Stimulated activated CD8-positive, alpha-beta memory T cell treated with anti-CD3 and anti-CD28 coated beads, Interleukin-12 subunit alpha, Interleukin-12 subunit beta, amount 100 ng/mL, for 24 hours (primary cell): ENCODE measurements at regions not wholly inside any gene's neighbourhood (a gene's known extent, or its start where the extent isn't known, plus 50 kb on each side); places are given as distances from the start of the nearest gene placed in this dataset.
"Not testable (repeated sequence)": the region's sequence is repeated elsewhere in the genome, so short reads cannot be mapped to it uniquely, and the experiment has no call there.

Source experiments
- DNase-seq: peaks from one replicate; pipeline ENCODE4 v3.0.0-alpha.2; 2020; ENCODE audit errors: extremely low read depth

DNA sequence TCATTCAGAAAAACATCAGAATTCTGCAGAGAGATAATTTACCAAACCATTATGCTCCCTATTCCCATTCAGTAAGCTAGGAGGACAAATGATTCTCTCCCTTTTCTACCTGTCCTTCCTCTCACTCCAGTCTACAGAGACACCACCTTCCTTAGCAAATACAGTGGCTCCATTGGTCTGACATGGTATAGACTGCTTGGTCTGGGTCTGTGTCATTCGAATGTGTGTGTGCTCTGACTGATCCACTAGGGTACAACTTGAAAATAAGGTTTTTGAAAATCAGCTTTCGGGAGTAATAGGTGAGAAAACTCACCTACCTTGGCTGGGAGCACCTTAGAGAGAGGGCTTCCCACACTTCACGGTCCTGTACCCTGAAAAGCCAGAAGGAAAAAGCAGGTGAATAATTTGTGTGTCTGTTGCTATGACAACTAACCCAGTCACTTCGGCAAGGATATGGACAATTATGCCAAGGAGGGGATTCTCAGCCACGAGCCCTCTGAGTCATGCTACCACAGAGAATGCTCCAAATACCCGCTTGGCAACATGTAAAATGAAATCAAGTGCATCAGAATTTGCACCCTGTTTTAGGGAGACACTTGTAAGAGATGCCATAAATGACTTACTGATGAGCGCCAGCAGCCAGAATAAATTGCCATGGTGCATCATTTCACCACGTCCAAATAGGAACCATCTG is 114.5 kb upstream of the PRKCQ start:
- DNase-seq: no peak

DNA sequence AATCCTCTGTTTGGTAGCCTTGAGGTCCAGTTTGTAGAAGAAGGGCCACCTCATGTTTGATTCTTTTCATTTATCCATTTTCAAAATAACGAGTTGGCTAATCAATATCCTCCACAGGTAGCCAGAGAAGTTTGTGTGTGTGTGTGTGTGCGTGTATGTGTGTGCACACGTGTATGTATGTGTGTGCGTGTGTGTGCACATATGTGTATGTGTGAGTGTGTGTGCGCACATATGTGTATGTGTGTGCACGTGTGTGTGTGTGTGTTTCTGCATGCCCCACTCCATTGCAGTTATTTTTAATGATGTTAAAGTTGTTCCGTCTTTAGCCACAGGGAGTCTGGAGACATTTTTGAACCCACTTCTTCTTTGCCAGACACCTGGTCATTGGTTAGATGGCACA is 112.8 kb upstream of the PRKCQ start:
- no peak for DNase-seq

DNA sequence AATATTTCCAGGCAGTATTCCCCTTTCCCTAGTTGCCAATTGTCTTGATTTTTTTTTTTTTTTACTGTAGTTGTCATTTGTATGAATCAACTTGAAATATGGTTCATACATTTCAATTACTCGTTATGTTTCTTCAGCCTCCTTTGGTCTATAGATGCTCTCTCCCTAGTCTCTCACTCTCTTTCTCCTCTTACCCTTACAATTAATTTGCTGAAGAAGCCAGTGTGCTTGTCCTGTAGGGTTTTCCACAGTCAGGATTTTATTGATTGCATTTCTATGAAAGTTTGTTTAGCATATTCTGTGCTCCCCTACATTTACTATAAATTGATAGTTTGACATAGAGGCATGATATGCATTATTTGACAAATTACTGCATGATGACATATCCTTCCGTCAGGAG is 112.0 kb upstream of the PRKCQ start:
- DNase-seq: no peak

DNA sequence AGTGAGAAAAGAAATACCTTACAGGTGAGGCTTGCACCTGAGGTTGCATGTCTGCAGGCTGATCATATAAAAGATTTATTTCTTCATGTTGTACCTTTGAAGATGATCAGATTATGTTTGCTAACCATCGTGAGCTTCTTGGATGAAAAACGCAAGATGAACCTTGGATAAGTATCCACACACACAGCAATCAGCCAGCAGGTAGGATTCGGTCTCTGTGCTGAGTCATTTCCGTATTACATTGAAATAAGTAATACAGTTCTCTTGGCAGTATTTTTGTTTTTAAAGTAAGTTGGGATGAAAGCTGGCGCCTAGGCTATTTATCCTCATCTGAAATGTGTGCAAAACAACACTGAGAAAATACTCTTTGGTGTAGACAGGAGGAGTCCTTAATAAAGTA is 109.0 kb upstream of the PRKCQ start:
- DNase-seq: no peak

DNA sequence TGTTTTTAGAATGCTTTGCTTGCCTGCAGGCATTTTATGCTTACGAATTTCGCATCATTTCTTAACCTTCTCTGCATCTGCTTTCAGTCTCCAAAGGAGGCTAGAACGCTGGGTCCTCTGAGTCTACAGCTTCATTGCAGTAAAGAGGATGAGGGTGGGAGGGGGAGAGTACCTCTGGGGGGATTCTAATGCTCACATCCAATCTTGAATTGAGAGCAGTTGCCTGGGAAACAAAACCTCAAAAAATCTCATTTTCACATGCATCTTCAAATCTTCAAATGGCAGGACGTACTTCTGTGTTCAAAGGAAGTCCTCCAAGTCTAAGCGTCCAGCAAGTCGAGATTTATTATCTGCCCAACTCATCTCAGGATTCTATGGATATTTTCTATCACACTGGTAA is 100.7 kb upstream of the PRKCQ start:
- DNase-seq: no peak

DNA sequence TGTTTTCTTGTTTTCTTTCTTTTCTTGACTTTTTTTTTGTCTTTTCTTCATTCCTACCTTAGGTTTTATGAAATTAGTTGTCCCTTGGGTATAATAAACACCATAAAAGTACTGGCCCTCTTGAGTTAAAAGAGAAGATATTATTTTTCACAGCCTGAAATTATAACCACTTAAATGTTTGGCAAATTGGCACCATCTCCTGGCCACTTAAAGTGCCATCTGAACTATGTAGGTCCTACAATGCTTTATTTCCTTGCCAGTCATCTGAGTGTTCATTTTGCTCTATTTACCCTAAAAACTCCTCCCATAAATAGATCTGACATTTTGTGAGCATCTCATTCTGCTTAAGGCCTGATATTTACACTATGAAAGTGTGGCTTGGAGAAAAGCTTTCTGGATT is 98.9 kb upstream of the PRKCQ start:
- DNase-seq: no peak

DNA sequence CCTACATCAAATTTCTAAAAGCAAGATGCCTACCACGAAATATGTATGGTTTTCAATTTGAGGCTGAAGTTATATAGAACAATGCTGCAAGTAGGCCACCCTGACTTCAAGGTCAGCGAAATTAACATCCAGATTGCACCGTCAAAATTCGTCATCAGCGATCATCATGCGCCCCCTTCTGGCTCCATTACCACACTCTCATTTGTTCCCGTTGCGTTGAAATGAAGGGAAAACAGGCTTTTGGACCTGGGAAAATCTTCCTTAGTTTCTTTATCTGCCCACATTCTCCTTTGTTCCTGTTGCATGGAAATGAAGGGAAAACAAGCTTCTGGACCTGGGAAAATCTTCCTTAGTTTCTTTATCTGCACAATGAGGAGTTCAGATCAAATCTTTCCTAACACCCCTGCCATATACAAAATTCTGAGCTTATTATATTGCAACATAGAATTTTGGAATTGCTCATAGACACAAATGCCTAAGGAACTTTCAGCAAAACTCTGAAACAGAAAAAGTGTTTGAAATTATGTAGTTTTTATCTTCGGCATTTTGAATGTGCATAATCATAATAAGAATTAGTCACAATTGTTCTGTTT is 98.2 kb upstream of the PRKCQ start:
- DNase-seq: peak; percentile 5

DNA sequence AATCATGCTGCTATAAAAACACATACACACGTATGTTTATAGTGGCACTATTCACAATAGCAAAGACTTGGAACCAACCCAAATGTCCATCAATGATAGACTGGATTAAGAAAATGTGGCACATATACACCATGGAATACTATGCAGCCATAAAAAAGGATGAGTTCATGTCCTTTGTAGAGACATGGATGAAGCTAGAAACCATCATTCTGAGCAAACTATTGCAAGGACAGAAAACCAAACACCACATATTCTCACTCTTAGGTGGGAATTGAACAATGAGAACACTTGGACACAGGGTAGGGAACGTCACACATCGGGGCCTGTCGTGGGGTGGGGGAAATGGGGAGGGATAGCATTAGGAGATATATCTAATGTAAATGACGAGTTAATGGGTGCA is 97.1 kb upstream of the PRKCQ start:
- DNase-seq: not testable (repeated sequence)

DNA sequence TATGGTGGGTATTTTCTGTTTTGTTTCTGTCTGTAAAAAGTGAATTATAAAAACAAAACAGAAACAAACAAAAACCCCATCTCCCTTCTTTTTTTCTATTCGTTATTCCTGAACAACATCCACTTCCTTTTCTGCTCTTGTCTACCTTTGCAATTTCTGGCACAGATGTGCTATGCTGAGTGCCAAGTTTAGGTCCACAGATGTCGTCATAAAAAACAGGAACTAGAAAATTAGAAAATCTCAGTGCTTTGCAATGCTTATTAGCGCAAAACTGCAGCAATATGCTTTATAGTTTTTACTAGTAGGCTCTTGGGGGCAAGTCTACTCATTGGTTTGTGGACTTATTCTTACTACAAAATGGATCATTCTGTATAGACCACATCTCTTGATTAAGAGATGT is 94.2 kb upstream of the PRKCQ start:
- DNase-seq: no peak

DNA sequence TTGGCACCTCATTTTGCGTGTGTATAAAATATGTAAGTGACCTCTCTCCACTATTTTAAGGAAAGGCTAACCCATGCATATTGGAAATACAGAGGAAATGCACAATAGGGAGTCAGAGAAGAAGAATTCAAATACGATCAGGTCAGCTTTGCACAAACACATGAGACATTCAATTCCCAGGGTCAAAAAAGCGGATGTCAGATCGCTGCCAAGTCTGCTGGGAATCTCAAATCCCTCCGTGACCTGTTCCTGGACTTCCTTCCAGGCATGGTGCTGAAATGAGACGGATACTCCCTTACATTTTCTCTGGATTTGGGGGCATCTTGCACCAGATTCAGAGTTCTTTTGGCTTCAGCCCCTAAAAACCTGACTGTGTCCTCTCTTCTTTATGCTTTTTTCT is 91.9 kb upstream of the PRKCQ start:
- DNase-seq: no peak

DNA sequence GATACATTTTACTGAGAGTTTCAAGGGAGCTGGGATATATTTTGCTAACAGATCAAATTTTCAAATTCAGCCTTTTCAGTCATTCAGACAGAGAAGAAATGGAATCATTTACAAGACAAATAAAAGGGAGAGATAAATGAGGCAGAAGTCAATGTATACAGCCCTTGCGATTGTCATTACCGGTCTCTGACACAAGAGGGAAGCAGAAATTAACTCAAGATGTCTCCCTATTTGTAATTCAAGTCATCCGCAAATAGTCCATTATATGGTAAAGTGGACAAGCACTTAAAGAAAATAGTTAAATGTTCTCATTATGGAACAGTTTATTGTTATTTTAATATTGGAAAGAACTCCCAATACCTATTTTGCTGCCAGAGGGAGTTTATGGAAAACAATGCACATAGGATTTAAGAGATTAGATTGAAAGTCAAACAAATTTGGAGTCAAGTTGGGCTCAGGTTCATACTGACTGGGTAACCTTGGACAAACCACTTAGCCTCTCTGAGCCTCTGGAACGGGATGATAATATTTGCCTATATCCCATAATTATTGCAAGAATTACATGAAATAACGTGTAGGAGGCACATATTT is 89.3 kb upstream of the PRKCQ start:
- DNase-seq: no peak

DNA sequence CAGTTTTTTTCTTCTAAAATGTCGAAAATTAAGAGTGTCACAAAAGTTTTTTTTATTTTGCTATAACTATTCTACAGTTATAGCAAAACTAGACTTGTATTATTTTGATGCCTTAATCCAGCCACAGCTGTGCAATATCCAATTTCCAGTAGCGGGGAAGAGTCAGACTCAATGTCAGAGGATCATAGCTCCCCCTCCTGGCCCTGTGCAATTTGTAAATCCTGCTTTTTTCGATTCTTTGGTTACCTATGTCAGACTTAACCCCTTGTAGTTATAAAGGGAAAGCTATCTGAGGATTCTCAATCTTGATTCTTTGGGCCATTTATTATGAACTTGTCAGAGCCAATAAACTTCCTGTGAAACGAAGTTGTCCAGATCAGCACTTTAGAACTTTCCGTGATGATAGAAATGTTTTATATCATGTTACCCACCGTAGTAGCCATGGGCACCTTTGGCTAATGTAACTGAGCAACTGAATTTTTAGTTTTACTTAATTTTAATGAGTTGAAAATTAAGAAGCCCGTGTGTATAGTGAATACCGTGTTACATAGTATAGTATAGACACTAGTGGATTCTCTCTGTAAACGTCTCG is 87.7 kb upstream of the PRKCQ start:
- DNase-seq: no peak

DNA sequence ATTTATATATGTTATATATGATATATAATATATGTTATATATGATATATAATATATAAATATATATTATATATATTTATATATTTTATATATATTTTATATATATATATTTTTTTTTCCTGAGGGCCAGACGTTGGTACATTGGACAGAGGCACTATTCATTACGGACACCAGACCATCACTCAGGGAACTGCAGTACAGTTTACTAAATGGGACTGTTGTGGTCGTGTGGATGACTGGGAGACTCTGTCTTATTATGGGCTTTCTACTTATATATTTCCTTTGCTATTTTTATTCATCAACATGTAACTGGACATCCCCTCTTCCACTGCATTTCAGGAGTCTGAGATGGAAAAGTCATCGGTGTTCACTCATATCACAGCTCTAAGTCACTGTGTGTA is 87.1 kb upstream of the PRKCQ start:
- DNase-seq: no peak

DNA sequence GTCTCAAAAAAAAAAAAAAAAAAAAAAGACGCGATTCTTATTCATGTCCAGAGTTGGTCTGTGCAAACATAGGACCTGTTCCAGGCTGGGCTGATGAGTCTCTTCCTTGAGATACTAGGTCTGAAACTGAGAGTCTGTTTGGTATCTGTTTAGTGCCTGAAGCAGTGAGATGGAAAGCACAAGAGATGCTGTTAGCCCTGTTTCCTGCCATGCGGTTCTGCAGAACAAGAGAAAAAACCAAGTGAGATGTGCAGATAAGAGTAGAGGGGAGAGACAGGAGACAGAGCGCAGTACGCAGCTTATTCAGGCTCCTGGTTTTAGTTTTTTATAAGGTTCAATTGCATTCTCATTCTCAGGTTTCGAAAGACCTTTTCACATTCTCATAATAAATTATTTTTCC is 85.8 kb upstream of the PRKCQ start:
- peak; percentile 17 for DNase-seq

DNA sequence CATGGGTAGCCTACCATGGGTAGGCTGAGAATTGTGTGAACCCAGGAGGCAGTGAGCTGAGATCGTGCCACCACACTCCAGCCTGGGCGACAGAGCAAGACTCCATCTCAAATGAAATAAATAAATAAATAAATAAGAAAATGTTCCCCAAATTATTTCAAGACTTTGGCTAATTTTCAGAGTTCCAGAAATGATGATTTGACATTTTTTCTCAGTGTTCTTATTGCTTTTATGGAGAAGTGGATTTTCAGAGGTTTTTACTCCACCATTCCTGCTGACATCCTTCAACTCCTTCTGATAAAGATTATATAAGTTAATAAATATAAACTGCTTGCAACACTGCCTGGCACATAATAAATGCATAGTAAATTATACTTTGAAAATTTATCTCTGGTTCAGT is 80.4 kb upstream of the PRKCQ start:
- no peak for DNase-seq

DNA sequence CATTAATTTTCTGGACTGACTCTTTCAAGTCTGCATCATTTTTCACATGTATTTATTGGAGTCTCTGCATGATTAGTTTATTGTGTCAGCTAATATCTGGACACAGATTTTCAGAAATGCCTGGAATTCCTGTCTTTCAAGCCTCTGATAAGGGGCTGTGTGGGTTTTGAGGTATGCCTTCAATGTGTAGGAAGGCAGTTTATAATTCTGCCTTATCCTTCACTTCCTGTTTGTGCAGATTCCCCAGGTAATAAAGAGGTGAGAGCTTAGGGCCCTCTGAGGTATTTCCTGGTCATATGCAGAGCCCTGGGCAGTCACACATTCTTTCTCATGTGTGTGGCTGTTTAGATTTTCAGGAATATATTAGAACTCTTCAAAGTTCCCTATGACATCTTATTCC is 79.4 kb upstream of the PRKCQ start:
- DNase-seq: no peak

DNA sequence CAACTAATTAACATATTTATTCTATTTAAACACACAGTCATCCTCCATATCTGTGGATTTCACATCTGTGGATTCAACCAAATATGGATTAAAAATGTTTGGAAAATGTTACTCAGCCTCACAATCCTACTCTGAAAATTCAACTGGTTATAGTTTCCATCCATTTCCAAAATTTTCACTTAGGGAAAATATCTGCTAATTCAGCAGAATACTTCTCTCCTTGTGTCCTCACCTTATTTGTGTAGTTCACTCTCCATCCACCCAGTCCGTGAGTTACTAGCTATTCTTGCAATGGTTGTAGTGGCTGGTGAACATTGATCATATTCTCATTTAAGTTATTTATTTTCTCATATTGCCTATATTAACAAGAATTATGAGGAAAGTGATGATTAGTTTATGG is 77.6 kb upstream of the PRKCQ start:
- no peak for DNase-seq

DNA sequence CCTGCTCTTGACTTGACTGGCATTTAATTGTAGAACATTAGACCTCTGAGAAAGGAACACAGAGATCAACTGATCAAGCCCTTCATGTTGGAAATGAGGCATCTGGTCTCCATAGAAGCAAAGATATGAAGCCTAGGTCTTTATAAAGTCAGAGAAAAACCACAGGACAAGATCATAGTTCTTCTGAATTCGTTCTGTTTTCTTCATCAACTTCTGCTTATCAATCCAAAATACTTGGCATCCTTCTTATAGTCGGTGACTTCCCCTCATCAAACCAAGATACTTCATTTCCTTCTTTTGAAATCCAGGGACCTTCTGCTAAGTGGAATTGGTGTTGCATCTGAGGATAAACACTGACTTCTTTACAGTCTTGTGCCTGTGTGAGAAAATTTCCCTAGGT is 77.1 kb upstream of the PRKCQ start:
- no peak for DNase-seq

DNA sequence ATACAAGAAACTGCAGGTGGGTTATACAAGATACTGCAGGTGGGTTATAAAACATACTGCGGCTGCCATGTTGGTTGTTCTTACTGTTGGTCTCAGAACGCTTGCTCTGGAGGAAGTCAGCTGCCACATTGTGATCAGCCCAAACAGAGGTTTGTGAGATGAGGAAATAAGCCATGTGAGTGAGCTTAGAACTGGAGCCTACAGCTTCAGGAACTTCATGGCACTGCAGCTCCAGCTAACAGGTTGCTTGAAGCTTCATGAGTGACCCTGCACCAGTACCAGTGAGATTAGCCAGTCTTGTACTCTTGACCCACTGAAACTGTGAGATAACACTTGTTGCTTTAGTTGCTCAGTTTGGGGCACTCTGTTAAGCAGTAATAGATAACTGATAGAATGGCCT is 74.5 kb upstream of the PRKCQ start:
- DNase-seq: no peak

DNA sequence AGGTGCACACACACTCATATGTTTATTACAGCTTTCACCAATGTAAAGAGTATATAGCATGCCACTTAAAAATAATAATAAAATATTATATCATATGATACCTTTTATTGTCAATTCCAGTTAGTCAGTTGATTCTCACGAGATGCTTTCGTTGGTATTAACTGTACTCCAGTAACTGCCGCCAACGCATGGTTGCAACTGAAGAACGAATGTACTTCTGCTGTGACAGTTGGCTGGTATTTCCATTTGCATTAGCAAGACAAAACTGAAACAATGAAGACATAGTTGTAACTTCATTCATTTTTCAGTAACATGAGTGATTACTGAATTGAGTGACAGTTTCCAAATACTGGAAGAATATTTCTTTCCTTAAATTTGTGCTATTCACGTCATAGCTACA is 70.5 kb upstream of the PRKCQ start:
- no peak for DNase-seq

DNA sequence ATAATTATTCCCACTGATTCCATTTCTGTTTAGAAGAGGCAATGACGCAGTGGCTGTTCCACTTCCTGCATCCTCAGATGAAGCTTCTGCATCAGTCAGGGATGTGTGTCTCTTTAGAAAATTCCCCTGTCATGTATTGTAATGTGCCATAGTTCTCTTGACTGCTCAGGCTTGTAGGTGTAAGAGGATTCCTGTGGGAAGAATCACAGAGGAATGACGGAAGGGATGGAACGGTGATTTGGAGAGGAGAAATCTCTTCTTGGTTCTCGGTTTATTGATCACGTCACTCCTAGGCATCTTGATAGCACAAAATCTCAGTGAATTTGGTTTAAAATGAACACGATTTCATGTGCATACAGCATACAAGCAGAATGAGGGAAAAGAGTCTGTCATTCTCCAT is 69.8 kb upstream of the PRKCQ start:
- DNase-seq: no peak

DNA sequence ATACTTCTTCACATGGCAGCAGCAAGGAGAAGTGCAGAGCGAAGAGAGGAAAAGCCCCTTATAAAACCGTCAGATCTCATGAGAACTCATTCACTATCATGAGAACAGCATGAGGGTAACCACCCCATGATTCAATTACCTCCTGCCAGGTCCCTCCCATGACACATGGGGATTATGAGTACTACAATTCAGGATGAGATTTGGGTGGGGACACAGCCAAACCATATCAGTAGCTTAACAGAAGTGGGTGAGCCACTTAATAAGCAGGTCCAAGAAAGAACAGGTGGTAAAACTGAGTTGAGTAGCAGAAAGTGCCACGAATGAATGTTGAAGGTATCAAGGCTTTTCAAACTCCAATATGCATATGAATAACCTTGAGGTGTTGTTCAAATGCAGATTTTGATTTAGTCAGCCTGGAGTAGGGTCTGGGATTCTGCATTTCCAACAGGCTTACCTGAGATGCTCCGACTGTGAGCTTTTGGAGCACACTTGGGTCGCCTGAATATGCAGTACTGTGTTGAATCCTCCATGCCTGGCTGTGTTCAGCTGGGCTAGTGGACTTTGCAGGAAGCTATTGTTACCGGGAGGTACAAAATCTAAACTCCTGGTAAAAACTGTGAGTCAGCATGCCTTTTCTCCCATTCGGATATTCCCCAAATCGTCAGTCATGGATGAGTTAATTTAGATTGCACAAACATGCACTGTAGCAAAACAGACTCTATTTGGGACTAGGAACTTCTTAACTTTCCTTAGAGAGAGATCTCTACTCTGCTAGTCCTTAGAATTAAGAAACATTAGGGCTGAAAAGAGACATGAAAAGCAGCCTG is 69.0 kb upstream of the PRKCQ start:
- DNase-seq: no peak
